OCI-LY7 (cell line): ENCODE measurements at regions not wholly inside any gene's neighbourhood (a gene's known extent, or its start where the extent isn't known, plus 50 kb on each side); places are given as distances from the start of the nearest gene placed in this dataset.

Experiments used
- BruUV-seq: library from RNA; stranded (reverse); fragments of 400-500 nt; replicated peaks from 2 replicates; lab custom pipeline; 2021; lab: Mats Ljungman, UMichigan
- CTCF ChIA-PET: fragments of 300-600 bp; sonication (Branson Sonifier 250); formaldehyde crosslinking; loops from one replicate; lab custom pipeline; 2022; ENCODE audit warnings: antibody characterized with exemption; ENCODE audit not compliant: unreplicated experiment; lab: Charles Lee
- POLR2A ChIA-PET: fragments of 300-600 bp; sonication (Branson Sonifier 250); formaldehyde crosslinking; loops from one replicate; lab custom pipeline; 2022; ENCODE audit warnings: antibody characterized with exemption; lab: Charles Lee
- DNase-seq: peaks from one replicate; pipeline ENCODE4 v3.0.0-alpha.2; 2015; ENCODE audit warnings: low spot score
- H2AFZ ChIP-seq: fragments of 200-600 bp; sonication (generic), shearing (Covaris generic); 2 replicates; pipeline ENCODE4 v1.6.1; 2014; ENCODE audit warnings: mild to moderate bottlenecking, antibody characterized with exemption, low read length, moderate library complexity
- H3K27ac ChIP-seq: fragments of 200-600 bp; sonication (generic); 2 replicates; pipeline ENCODE4 v1.5.1; 2014; ENCODE audit warnings: mixed run types, low read depth, mild to moderate bottlenecking, moderate library complexity, low read length, inconsistent platforms; ENCODE audit not compliant: poor library complexity, severe bottlenecking
- H3K36me3 ChIP-seq: fragments of 200-600 bp; sonication (generic); 2 replicates; pipeline ENCODE4 v1.6.1; 2014; ENCODE audit warnings: mild to moderate bottlenecking, antibody characterized with exemption, low read length, moderate library complexity, mixed read lengths; ENCODE audit not compliant: insufficient read depth
- H3K4me1 ChIP-seq: fragments of 200-600 bp; sonication (generic); 2 replicates; pipeline ENCODE4 v1.5.1; 2014; ENCODE audit warnings: mild to moderate bottlenecking, low read length; ENCODE audit not compliant: insufficient read depth, poor library complexity, severe bottlenecking
- H3K4me2 ChIP-seq: fragments of 200-600 bp; sonication (generic); 2 replicates; pipeline ENCODE4 v1.6.1; 2014; ENCODE audit warnings: mild to moderate bottlenecking, low read length
- H3K4me3 ChIP-seq: fragments of 200-600 bp; sonication (generic); 2 replicates; pipeline ENCODE4 v1.5.1; 2014; ENCODE audit warnings: mild to moderate bottlenecking, low read depth, low read length; ENCODE audit not compliant: poor library complexity, severe bottlenecking
- H3K79me2 ChIP-seq: fragments of 200-600 bp; sonication (generic); 2 replicates; pipeline ENCODE4 v1.6.1; 2016; ENCODE audit warnings: low read depth, mild to moderate bottlenecking, low read length, moderate library complexity, mixed read lengths; ENCODE audit not compliant: insufficient read depth
- H3K9me2 ChIP-seq: fragments of 200-600 bp; sonication (generic); 2 replicates; pipeline ENCODE4 v1.6.1; 2016; ENCODE audit warnings: mild to moderate bottlenecking, low read length, mixed read lengths; ENCODE audit not compliant: insufficient read depth
- H3K9me3 ChIP-seq: fragments of 200-600 bp; sonication (generic); 2 replicates; pipeline ENCODE4 v1.6.1; 2014; ENCODE audit warnings: mild to moderate bottlenecking, mixed run types, low read length, mixed read lengths
- H4K20me1 ChIP-seq: fragments of 200-600 bp; sonication (generic); 2 replicates; pipeline ENCODE4 v1.6.1; 2014; ENCODE audit warnings: mild to moderate bottlenecking, antibody characterized with exemption, low read length, moderate library complexity, mixed read lengths; ENCODE audit not compliant: insufficient read depth
- EZH2phosphoT487 ChIP-seq: fragments of 200-600 bp; sonication (generic); IDR thresholded peaks from 2 replicates; pipeline ENCODE4 v1.6.1; 2018; ENCODE audit warnings: low read depth, borderline replicate concordance, mild to moderate bottlenecking, mixed run types, antibody characterized with exemption, low read length, moderate library complexity, mixed read lengths
- intact Hi-C: fragments of 100-400 bp; cut with micrococcal nuclease; formaldehyde crosslinking; loops from one replicate; pipeline ENCODE4 v1.10.0; 2022; ENCODE audit not compliant: unreplicated experiment
- TF ChIP-seq, protein P1 (sequence below): fragments of 200-600 bp; sonication (generic); conservative IDR thresholded peaks from 2 replicates; pipeline ENCODE4 v1.5.1; 2014; ENCODE audit warnings: mild to moderate bottlenecking, antibody characterized with exemption, low read length, moderate library complexity, mixed read lengths

GRCh38 chr12:75836533-75836932, 195.0 kb downstream of the PHLDA1 start:
- no peaks in the 10 kb centered on the region for H3K36me3 ChIP-seq
- no peak overlapping the region for H3K4me2 ChIP-seq
- intact Hi-C loops, result no loop called here
- no peak overlapping the region for H3K27ac ChIP-seq
- H2AFZ ChIP-seq, result no peak overlapping the region
- no peak for TF ChIP-seq EZH2phosphoT487
- TF ChIP-seq, protein P1, sequence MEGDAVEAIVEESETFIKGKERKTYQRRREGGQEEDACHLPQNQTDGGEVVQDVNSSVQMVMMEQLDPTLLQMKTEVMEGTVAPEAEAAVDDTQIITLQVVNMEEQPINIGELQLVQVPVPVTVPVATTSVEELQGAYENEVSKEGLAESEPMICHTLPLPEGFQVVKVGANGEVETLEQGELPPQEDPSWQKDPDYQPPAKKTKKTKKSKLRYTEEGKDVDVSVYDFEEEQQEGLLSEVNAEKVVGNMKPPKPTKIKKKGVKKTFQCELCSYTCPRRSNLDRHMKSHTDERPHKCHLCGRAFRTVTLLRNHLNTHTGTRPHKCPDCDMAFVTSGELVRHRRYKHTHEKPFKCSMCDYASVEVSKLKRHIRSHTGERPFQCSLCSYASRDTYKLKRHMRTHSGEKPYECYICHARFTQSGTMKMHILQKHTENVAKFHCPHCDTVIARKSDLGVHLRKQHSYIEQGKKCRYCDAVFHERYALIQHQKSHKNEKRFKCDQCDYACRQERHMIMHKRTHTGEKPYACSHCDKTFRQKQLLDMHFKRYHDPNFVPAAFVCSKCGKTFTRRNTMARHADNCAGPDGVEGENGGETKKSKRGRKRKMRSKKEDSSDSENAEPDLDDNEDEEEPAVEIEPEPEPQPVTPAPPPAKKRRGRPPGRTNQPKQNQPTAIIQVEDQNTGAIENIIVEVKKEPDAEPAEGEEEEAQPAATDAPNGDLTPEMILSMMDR, result no peak
- H3K79me2 ChIP-seq, result no peaks in the 10 kb centered on the region
- H4K20me1 ChIP-seq, result no peaks in the 10 kb centered on the region
- no TSS peak for BruUV-seq
- ChIA-PET POLR2A (no interaction called here), CTCF (no interaction called here)
- no peak for DNase-seq
- no peaks in the 10 kb centered on the region for H3K9me2 ChIP-seq
- no peak overlapping the region for H3K4me3 ChIP-seq
- no peaks in the 10 kb centered on the region for H3K9me3 ChIP-seq
- no peaks in the 10 kb centered on the region for H3K4me1 ChIP-seq

DNA sequence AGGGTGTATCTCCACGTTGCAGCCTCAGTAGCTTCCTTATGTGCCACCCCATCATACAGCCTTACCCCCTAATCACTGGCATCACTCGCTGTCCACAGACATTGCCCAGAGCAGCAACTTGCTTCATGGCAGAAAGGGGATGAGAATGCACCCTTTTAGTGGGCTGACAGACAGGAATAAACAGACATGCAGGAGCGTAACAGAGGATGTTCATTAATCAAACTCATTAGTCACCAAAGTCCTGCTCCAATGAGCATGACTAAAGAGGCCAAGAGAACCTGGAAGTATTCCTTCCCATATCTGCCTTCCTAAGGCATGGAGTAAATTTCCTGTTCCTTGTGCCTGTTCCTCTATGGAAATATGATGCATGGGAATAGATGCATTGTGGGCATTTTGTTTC, 197.0 kb downstream of the PHLDA1 start:
- CTCF ChIA-PET, result no interaction called here
- intact Hi-C loops, result no loop called here
- no peak overlapping the region for H3K27ac ChIP-seq
- no peaks in the 10 kb centered on the region for H4K20me1 ChIP-seq
- TF ChIP-seq, protein P1, result no peak
- no peak for TF ChIP-seq EZH2phosphoT487
- no peak overlapping the region for H3K4me3 ChIP-seq
- no peaks in the 10 kb centered on the region for H3K79me2 ChIP-seq
- no peak for DNase-seq
- no peak overlapping the region for H3K4me2 ChIP-seq
- H2AFZ ChIP-seq, result no peak overlapping the region
- no peaks in the 10 kb centered on the region for H3K9me3 ChIP-seq
- no peaks in the 10 kb centered on the region for H3K4me1 ChIP-seq
- no peaks in the 10 kb centered on the region for H3K36me3 ChIP-seq
- no TSS peak for BruUV-seq
- no peaks in the 10 kb centered on the region for H3K9me2 ChIP-seq
- POLR2A ChIA-PET, result interaction anchor here (0.7 kb wide), 3 partner anchors 15 to 1917 kb away, joined by 3 to 4 read pairs (median 3); no protein-coding TSS in a partner anchor

DNA sequence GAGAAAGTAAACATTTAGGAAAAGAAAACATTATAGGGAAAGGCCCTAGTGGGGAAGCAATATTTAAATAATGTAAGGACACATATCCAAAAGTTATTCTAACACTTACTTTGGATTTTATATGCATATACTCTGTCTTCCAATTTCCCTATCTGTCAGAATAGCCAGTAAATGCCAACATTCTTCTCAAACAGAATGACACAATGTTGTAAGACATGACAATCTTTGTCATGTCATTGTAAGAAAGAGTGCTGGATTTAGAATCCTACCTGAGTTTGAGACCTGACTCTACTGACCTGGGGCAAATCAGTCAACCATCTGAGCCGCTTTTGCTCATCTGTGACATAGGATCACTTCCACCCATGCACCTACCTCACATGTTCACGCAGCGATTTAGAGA, 198.3 kb downstream of the PHLDA1 start:
- BruUV-seq, result no TSS peak

More for the DNA sequence above, 198.3 kb downstream of the PHLDA1 start:
- Histone ChIP-seq H3K9me3 (no peaks in the 10 kb centered on the region), H3K36me3 (no peaks in the 10 kb centered on the region), H3K4me1 (no peaks in the 10 kb centered on the region), H3K4me2 (no peak overlapping the region), H4K20me1 (no peaks in the 10 kb centered on the region), H2AFZ (no peak overlapping the region), H3K4me3 (no peak overlapping the region), H3K9me2 (no peaks in the 10 kb centered on the region), H3K79me2 (no peaks in the 10 kb centered on the region), H3K27ac (no peak overlapping the region)
- DNase-seq, result no peak
- intact Hi-C loops, result no loop called here
- ChIA-PET POLR2A (interaction anchor here (0.8 kb wide), 1 partner anchor 14 kb away, joined by 3 read pairs; no protein-coding TSS in a partner anchor), CTCF (no interaction called here)
- TF ChIP-seq, protein P1, result no peak
- no peak for TF ChIP-seq EZH2phosphoT487
